K562 (cell line): ENCODE measurements at regions not wholly inside any gene's neighbourhood (a gene's known extent, or its start where the extent isn't known, plus 50 kb on each side); places are given as distances from the start of the nearest gene placed in this dataset.

ENCODE experiments used
- FOSL1 ChIP-seq: fragments of 200-800 bp; sonication (Bioruptor generic); conservative IDR thresholded peaks from 2 replicates; pipeline ENCODE4 v1.6.1; 2016; ENCODE audit warnings: missing genetic modification characterization, missing compliant biosample characterization
- GABPA ChIP-seq: fragments of 200-800 bp; sonication (Bioruptor generic); conservative IDR thresholded peaks from 2 replicates; pipeline ENCODE4 v1.6.1; 2016; ENCODE audit warnings: low read depth, missing genetic modification characterization, missing compliant biosample characterization
- GTF2F1 ChIP-seq: IDR thresholded peaks from 2 replicates; pipeline ENCODE4 v1.6.1; 2011; ENCODE audit warnings: low read depth, low read length, improper control_type of control experiment
- POLR2A ChIP-seq: fragments of 450-650 bp; conservative IDR thresholded peaks from 2 replicates; pipeline ENCODE4 v1.6.1; 2016
- RAD21 ChIP-seq, 2 experiments: fragments of 250-450 bp in 1 of 2; fragments of 450-650 bp in 1 of 2; sonication (Bioruptor Pico) in 1 of 2; formaldehyde crosslinking in 1 of 2; IDR thresholded peaks in 1 of 2; conservative IDR thresholded peaks in 1 of 2; 2 replicates each; pipeline versions ENCODE4 v1.4.0 to v1.8.0; 2020 to 2022; ENCODE audit warnings: mild to moderate bottlenecking in 2 of 2, moderate library complexity in 1 of 2
- REST ChIP-seq, 2 experiments: fragments of 450-650 bp; formaldehyde crosslinking in 1 of 2; IDR thresholded peaks; 2 replicates each; pipeline versions ENCODE4 v1.4.0 to v1.6.1; 2014 to 2020; ENCODE audit warnings: mild to moderate bottlenecking in 2 of 2, borderline replicate concordance in 1 of 2, low read depth in 1 of 2
- RFX5 ChIP-seq: IDR thresholded peaks from 2 replicates; pipeline ENCODE4 v1.6.1; 2011; ENCODE audit warnings: low read depth, mild to moderate bottlenecking, improper control_type of control experiment, low read length
- ZBTB17 ChIP-seq: fragments of 450-650 bp; formaldehyde crosslinking; IDR thresholded peaks from 2 replicates; pipeline ENCODE4 v1.4.0; 2020; ENCODE audit warnings: mild to moderate bottlenecking
- ZNF561 ChIP-seq: fragments of 450-650 bp; formaldehyde crosslinking; conservative IDR thresholded peaks from 2 replicates; pipeline ENCODE4 v1.4.0; 2020; ENCODE audit warnings: mild to moderate bottlenecking, moderate library complexity

DNA sequence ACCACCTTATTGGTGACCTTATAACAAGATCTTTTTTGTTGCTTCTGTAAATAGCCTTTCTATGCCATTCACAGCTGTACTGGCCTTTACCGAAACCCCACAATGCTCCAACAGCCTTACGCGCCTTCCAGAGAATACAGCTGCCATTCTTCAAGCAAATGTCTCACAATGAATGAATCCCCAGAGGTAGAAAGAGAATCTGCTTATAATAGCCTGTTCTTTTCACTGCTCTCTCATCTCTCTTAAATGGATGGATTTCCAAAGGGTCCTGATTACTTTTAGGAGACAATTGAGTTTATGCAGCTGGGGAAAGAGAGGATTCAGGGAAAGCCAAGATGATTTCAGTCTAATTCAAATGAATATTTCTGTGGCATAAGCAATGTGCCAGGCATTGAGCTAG is 183.1 kb upstream of the PDE1C start:
- TF ChIP-seq ZNF561 (no peak), RFX5 (no peak), ZBTB17 (no peak), REST (IDR thresholded peaks at IDR 0.05; ENCODE audit: borderline replicate concordance) (no peak), REST (CRISPR knock-in tag; IDR thresholded peaks at IDR 0.05; ENCODE audit: low read depth) (no peak), FOSL1 (no peak), POLR2A (no peak), RAD21 (CRISPR knock-in tag; conservative IDR thresholded peaks at IDR 0.05 in 1 of 2, IDR thresholded peaks at IDR 0.05 in 1 of 2) (no peak), GTF2F1 (no peak), GABPA (tag) (no peak)
